Urinary bladder (tissue), 3 donors: ENCODE measurements at regions not wholly inside any gene's neighbourhood (a gene's known extent, or its start where the extent isn't known, plus 50 kb on each side); places are given as distances from the start of the nearest gene placed in this dataset.

Experiments
- DNase-seq: peaks from one replicate; pipeline ENCODE4 v3.0.0-alpha.2; 2015; ENCODE audit errors: extremely low spot score
- H3K27ac ChIP-seq: one replicate; pipeline ENCODE4 v1.5.1; 2013; ENCODE audit warnings: low read depth, mild to moderate bottlenecking, moderate library complexity
- H3K36me3 ChIP-seq: one replicate; pipeline ENCODE4 v1.6.1; 2013; ENCODE audit warnings: mild to moderate bottlenecking, moderate library complexity; ENCODE audit not compliant: insufficient read depth
- H3K4me1 ChIP-seq: one replicate; pipeline ENCODE4 v1.6.1; 2013; ENCODE audit warnings: mild to moderate bottlenecking, moderate library complexity; ENCODE audit not compliant: insufficient read depth
- H3K4me3 ChIP-seq: one replicate; pipeline ENCODE4 v1.5.1; 2013; ENCODE audit warnings: low read depth, low read length
- WGBS: extraction: QIAGEN DNeasy Blood & Tissue Kit; methylation state at CpG from one replicate; pipeline ENCODE4 v1.1.7; 2013; 5-methylcytosine and 5-hydroxymethylcytosine counted together
- donor health status: healthy with polysubstance abuse.
- donor health status: healthy.

GRCh38 chr10:90658791-90659190, 199.0 kb downstream of the HTR7 start:
- DNase-seq: no peak
- no peaks in the 10 kb centered on the region for H3K36me3 ChIP-seq
- no peaks in the 10 kb centered on the region for H3K4me1 ChIP-seq
- 29% methylated on average over 1 of the region's 1 CpG for WGBS
- H3K27ac ChIP-seq: no peak overlapping the region
- H3K4me3 ChIP-seq: no peak overlapping the region

- WGBS: 66% methylated on average over 8 of the region's 8 CpGs
- no peak overlapping the region for H3K27ac ChIP-seq
Observed at GRCh38 chr10:90665905-90666662, 191.8 kb downstream of the HTR7 start.

GRCh38 chr10:90674461-90674860, 183.4 kb downstream of the HTR7 start:
- H3K27ac ChIP-seq: no peak overlapping the region
- H3K36me3 ChIP-seq: no peaks in the 10 kb centered on the region
- DNase-seq: no peak
- WGBS: 57% methylated on average over 1 of the region's 1 CpG
- H3K4me1 ChIP-seq: no peaks in the 10 kb centered on the region
- no peak overlapping the region for H3K4me3 ChIP-seq

More at GRCh38 chr10:90665905-90666662, 191.8 kb downstream of the HTR7 start:
- DNase-seq: no peak
- no peaks in the 10 kb centered on the region for H3K4me1 ChIP-seq
- H3K36me3 ChIP-seq: no peaks in the 10 kb centered on the region
- H3K4me3 ChIP-seq: no peak overlapping the region

GRCh38 chr10:90674928-90675327, 182.9 kb downstream of the HTR7 start:
- H3K27ac ChIP-seq: no peak overlapping the region
- 26% methylated on average over 5 of the region's 5 CpGs for whole genome bisulfite sequencing
- no peaks in the 10 kb centered on the region for H3K4me1 ChIP-seq
- no peaks in the 10 kb centered on the region for H3K36me3 ChIP-seq
- no peak overlapping the region for H3K4me3 ChIP-seq
- no peak for DNase-seq

GRCh38 chr10:90675621-90676020, 182.2 kb downstream of the HTR7 start:
- Histone ChIP-seq H3K4me3 (no peak overlapping the region), H3K4me1 (no peaks in the 10 kb centered on the region), H3K36me3 (no peaks in the 10 kb centered on the region), H3K27ac (no peak overlapping the region)
- 75% methylated on average over 2 of the region's 2 CpGs for WGBS
- DNase-seq: no peak
